HCT116 (cell line): ENCODE measurements at regions not wholly inside any gene's neighbourhood (a gene's known extent, or its start where the extent isn't known, plus 50 kb on each side); places are given as distances from the start of the nearest gene placed in this dataset.

Source experiments
- ATAC-seq: fragments of 200-7000 bp; cut with Tn5 transposase; 2 replicates; pipeline ENCODE4 v1.9.1; 2020; ENCODE audit warnings: mild to moderate bottlenecking, moderate library complexity
- BruUV-seq: library from RNA; stranded (reverse); fragments of 400-500 nt; replicated peaks from 2 replicates; lab custom pipeline; 2021; lab: Mats Ljungman, UMichigan
- CTCF ChIA-PET: fragments of 300-600 bp; sonication (Branson Sonifier 250); formaldehyde crosslinking; loops from one replicate; lab custom pipeline; 2021; ENCODE audit warnings: antibody characterized with exemption; lab: Charles Lee
- POLR2A ChIA-PET: fragments of 300-600, 350-600 bp; sonication (Branson Sonifier 250); formaldehyde crosslinking; loops from one replicate; lab custom pipeline; 2021; ENCODE audit warnings: antibody characterized with exemption; lab: Charles Lee
- RAD21 ChIA-PET, 2 experiments: fragments of 300-600 bp; sonication (Branson Sonifier 250); formaldehyde crosslinking; loops; one replicate each; lab custom pipeline; 2023; ENCODE audit warnings: low total read pairs in 2 of 2; ENCODE audit not compliant: uncharacterized antibody in 2 of 2, unreplicated experiment in 2 of 2, low non-redundant PET in 1 of 2; lab: Charles Lee
- DNase-seq: peaks from one replicate; pipeline ENCODE4 v3.0.0-alpha.2; 2010; ENCODE audit warnings: low read depth, low spot score
- H2AFZ ChIP-seq: fragments of 200-600 bp; shearing (Covaris generic), sonication (generic); 2 replicates; pipeline ENCODE4 v1.6.1; 2017; ENCODE audit warnings: low read depth, mixed run types, mixed read lengths, antibody characterized with exemption, low read length; ENCODE audit not compliant: poor library complexity, severe bottlenecking
- H3K27ac ChIP-seq: 2 replicates; pipeline ENCODE4 v1.5.1; 2012; ENCODE audit warnings: low read depth, low read length
- H3K27me3 ChIP-seq: fragments of 200-600 bp; sonication (generic); 2 replicates; pipeline ENCODE4 v1.6.1; 2016; ENCODE audit warnings: mixed run types, low read length, mixed read lengths; ENCODE audit not compliant: insufficient read depth
- H3K36me3 ChIP-seq, 2 experiments: fragments of 200-500 bp in 1 of 2; fragments of 200-600 bp in 1 of 2; sonication (Bioruptor generic) in 1 of 2; sonication (generic) in 1 of 2; 2 replicates each; pipeline versions ENCODE4 v1.5.1 to v1.6.1; 2014 to 2016; ENCODE audit warnings: low read length in 2 of 2, inconsistent platforms in 1 of 2, mixed read lengths in 1 of 2, mixed run types in 1 of 2; ENCODE audit not compliant: insufficient read depth in 2 of 2, control insufficient read depth in 1 of 2
- H3K4me1 ChIP-seq, 2 experiments: fragments of 200-600 bp in 1 of 2; sonication (generic) in 1 of 2; 2 replicates each; pipeline versions ENCODE4 v1.5.1 to v1.6.1; 2012 to 2017; ENCODE audit warnings: low read length in 2 of 2, inconsistent platforms in 1 of 2, mild to moderate bottlenecking in 1 of 2, mixed read lengths in 1 of 2, mixed run types in 1 of 2, moderate library complexity in 1 of 2; ENCODE audit not compliant: insufficient read depth in 2 of 2, control insufficient read depth in 1 of 2
- H3K4me2 ChIP-seq: fragments of 200-600 bp; sonication (generic); 2 replicates; pipeline ENCODE4 v1.6.1; 2017; ENCODE audit warnings: mixed run types, low read length, mixed read lengths
- H3K4me3 ChIP-seq, 2 experiments: fragments of 200-600 bp in 1 of 2; sonication (generic) in 1 of 2; replicated peaks in 1 of 2; 2 replicates each; pipeline ENCODE4 v1.5.1; 2011 to 2016; ENCODE audit warnings: low read length in 2 of 2, control low read depth in 1 of 2, low read depth in 1 of 2, mild to moderate bottlenecking in 1 of 2, mixed read lengths in 1 of 2, mixed run types in 1 of 2
- H3K79me2 ChIP-seq: fragments of 200-600 bp; sonication (generic); 2 replicates; pipeline ENCODE4 v1.6.1; 2017; ENCODE audit warnings: mild to moderate bottlenecking, mixed run types, low read length, moderate library complexity, mixed read lengths; ENCODE audit not compliant: insufficient read depth
- H3K9ac ChIP-seq: fragments of 200-600 bp; sonication (generic); 2 replicates; pipeline ENCODE4 v1.6.1; 2016; ENCODE audit warnings: low read length, mixed read lengths
- H3K9me2 ChIP-seq: fragments of 200-600 bp; sonication (generic), shearing (Covaris generic); 2 replicates; pipeline ENCODE4 v1.6.1; 2017; ENCODE audit warnings: mixed run types, mild to moderate bottlenecking, moderate library complexity; ENCODE audit not compliant: insufficient read depth
- H3K9me3 ChIP-seq, 2 experiments: fragments of 200-500 bp in 1 of 2; fragments of 200-600 bp in 1 of 2; sonication (Bioruptor generic) in 1 of 2; sonication (generic) in 1 of 2; 2 replicates each; pipeline ENCODE4 v1.6.1; 2014 to 2017; ENCODE audit warnings: low read length in 2 of 2, mixed read lengths in 2 of 2, inconsistent platforms in 1 of 2, low read depth in 1 of 2, mild to moderate bottlenecking in 1 of 2, mixed run types in 1 of 2, moderate library complexity in 1 of 2; ENCODE audit not compliant: control insufficient read depth in 1 of 2, insufficient read depth in 1 of 2
- H4K20me1 ChIP-seq: fragments of 200-600 bp; sonication (generic), shearing (Covaris generic); 2 replicates; pipeline ENCODE4 v1.6.1; 2017; ENCODE audit warnings: mixed run types, mild to moderate bottlenecking, moderate library complexity; ENCODE audit not compliant: insufficient read depth
- ATF3 ChIP-seq: IDR thresholded peaks from 2 replicates; pipeline ENCODE4 v1.6.1; 2012
- CEBPB ChIP-seq: IDR thresholded peaks from 2 replicates; pipeline ENCODE4 v1.6.1; 2012; ENCODE audit warnings: low read depth
- ELF1 ChIP-seq: IDR thresholded peaks from 2 replicates; pipeline ENCODE4 v1.6.1; 2012; ENCODE audit warnings: low read depth, borderline replicate concordance
- EZH2 ChIP-seq: fragments of 200-600 bp; sonication (generic); IDR thresholded peaks from 2 replicates; pipeline ENCODE4 v1.6.1; 2017; ENCODE audit warnings: antibody characterized with exemption, mixed run types
- EZH2phosphoT487 ChIP-seq: fragments of 200-600 bp; IDR thresholded peaks from 2 replicates; pipeline ENCODE4 v1.6.1; 2018; ENCODE audit warnings: antibody characterized with exemption, borderline replicate concordance
- FOSL1 ChIP-seq: IDR thresholded peaks from 2 replicates; pipeline ENCODE4 v1.6.1; 2012; ENCODE audit warnings: low read depth
- JUND ChIP-seq: IDR thresholded peaks from 2 replicates; pipeline ENCODE4 v1.6.1; 2012
- POLR2A ChIP-seq: IDR thresholded peaks from 2 replicates; pipeline ENCODE4 v1.7.0; 2011; ENCODE audit warnings: borderline replicate concordance; ENCODE audit not compliant: insufficient read depth, insufficient read length; ENCODE audit errors: extremely low read depth
- POLR2AphosphoS5 ChIP-seq: IDR thresholded peaks from 2 replicates; pipeline ENCODE4 v1.6.1; 2011; ENCODE audit warnings: mild to moderate bottlenecking, low read depth, low read length, moderate library complexity
- RAD21 ChIP-seq: IDR thresholded peaks from 2 replicates; pipeline ENCODE4 v1.6.1; 2012; ENCODE audit warnings: low read depth, mild to moderate bottlenecking
- REST ChIP-seq: IDR thresholded peaks from 2 replicates; pipeline ENCODE4 v1.6.1; 2012; ENCODE audit warnings: low read depth
- SIN3A ChIP-seq: IDR thresholded peaks from 2 replicates; pipeline ENCODE4 v1.6.1; 2012; ENCODE audit warnings: low read depth
- SP1 ChIP-seq: IDR thresholded peaks from 2 replicates; pipeline ENCODE4 v1.6.1; 2012; ENCODE audit warnings: low read depth
- SRF ChIP-seq: IDR thresholded peaks from 2 replicates; pipeline ENCODE4 v1.6.1; 2012; ENCODE audit warnings: low read depth
- TCF7L2 ChIP-seq: IDR thresholded peaks from 2 replicates; pipeline ENCODE4 v1.7.0; 2011; ENCODE audit warnings: borderline replicate concordance, inconsistent platforms; ENCODE audit not compliant: insufficient read depth, insufficient read length; ENCODE audit errors: extremely low read depth
- YY1 ChIP-seq: IDR thresholded peaks from 2 replicates; pipeline ENCODE4 v1.6.1; 2011; ENCODE audit warnings: low read length, low read depth, moderate library complexity, mild to moderate bottlenecking; ENCODE audit not compliant: insufficient replicate concordance; ENCODE audit errors: extremely low read depth
- ZFX ChIP-seq: fragments of 450-650 bp; IDR thresholded peaks from 2 replicates; pipeline ENCODE4 v1.6.1; 2017
- ZNF274 ChIP-seq: fragments of 200-500 bp; sonication (Bioruptor generic); IDR thresholded peaks from 2 replicates; pipeline ENCODE4 v1.6.1; 2014; ENCODE audit warnings: mild to moderate bottlenecking, low read depth, low read length, inconsistent platforms
- intact Hi-C: fragments of 100-400 bp; cut with micrococcal nuclease; formaldehyde crosslinking; loops from 2 replicates; pipeline ENCODE4 v1.10.0; 2022
- TF ChIP-seq, protein P1 (sequence below): IDR thresholded peaks from 2 replicates; pipeline ENCODE4 v1.6.1; 2011; ENCODE audit warnings: mild to moderate bottlenecking, low read length, moderate library complexity; ENCODE audit not compliant: insufficient replicate concordance; ENCODE audit errors: extremely low read depth
- TF ChIP-seq, protein P2 (sequence below), 3 experiments: fragments of 200-600 bp in 1 of 3; sonication (generic) in 1 of 3; IDR thresholded peaks in 2 of 3; conservative IDR thresholded peaks in 1 of 3; 2 replicates each; pipeline ENCODE4 v1.5.1; 2012 to 2017; ENCODE audit warnings: low read depth in 2 of 3, low read length in 2 of 3, antibody characterized with exemption in 1 of 3, borderline replicate concordance in 1 of 3, control low read depth in 1 of 3, mild to moderate bottlenecking in 1 of 3, mixed read lengths in 1 of 3, mixed run types in 1 of 3, moderate library complexity in 1 of 3; ENCODE audit not compliant: insufficient read depth in 1 of 3

DNA sequence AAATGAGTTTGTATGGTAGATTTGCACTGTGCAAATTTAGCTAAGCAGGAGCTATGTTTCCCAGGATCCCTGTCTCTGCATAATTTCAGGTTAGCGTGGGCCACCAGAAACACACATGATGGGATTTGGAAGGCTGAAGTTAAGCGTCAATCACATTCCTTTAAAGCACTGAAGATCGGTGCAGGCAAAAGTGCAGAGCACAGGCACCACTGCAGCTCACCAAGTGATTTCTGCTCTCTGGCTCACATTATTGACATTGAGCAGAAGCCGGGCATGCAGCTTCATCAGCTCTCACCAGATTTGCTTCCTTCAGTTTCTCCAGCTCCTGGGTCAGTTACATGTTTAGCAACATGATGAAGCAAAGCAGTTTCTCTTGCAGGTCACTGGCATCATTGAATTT is 256.4 kb upstream of the TGFBR2 start:
- no peak overlapping the region for H3K4me2 ChIP-seq
- DNase-seq (no peak), ATAC-seq (no peak)
- no peaks in the 10 kb centered on the region for H3K36me3 ChIP-seq
- TF ChIP-seq SIN3A, result no peak
- no peak for TF ChIP-seq EZH2phosphoT487
- TF ChIP-seq POLR2A, result no peak
- no peak for TF ChIP-seq SRF
- TF ChIP-seq ZNF274, result no peak
- TF ChIP-seq, protein P1, sequence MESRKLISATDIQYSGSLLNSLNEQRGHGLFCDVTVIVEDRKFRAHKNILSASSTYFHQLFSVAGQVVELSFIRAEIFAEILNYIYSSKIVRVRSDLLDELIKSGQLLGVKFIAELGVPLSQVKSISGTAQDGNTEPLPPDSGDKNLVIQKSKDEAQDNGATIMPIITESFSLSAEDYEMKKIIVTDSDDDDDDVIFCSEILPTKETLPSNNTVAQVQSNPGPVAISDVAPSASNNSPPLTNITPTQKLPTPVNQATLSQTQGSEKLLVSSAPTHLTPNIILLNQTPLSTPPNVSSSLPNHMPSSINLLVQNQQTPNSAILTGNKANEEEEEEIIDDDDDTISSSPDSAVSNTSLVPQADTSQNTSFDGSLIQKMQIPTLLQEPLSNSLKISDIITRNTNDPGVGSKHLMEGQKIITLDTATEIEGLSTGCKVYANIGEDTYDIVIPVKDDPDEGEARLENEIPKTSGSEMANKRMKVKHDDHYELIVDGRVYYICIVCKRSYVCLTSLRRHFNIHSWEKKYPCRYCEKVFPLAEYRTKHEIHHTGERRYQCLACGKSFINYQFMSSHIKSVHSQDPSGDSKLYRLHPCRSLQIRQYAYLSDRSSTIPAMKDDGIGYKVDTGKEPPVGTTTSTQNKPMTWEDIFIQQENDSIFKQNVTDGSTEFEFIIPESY, result no peak
- TF ChIP-seq CEBPB, result no peak
- TF ChIP-seq ATF3, result no peak
- no peak for TF ChIP-seq POLR2AphosphoS5
- TF ChIP-seq FOSL1, result no peak
- no peak for TF ChIP-seq EZH2
- no peak for TF ChIP-seq TCF7L2
- TF ChIP-seq, protein P2, sequence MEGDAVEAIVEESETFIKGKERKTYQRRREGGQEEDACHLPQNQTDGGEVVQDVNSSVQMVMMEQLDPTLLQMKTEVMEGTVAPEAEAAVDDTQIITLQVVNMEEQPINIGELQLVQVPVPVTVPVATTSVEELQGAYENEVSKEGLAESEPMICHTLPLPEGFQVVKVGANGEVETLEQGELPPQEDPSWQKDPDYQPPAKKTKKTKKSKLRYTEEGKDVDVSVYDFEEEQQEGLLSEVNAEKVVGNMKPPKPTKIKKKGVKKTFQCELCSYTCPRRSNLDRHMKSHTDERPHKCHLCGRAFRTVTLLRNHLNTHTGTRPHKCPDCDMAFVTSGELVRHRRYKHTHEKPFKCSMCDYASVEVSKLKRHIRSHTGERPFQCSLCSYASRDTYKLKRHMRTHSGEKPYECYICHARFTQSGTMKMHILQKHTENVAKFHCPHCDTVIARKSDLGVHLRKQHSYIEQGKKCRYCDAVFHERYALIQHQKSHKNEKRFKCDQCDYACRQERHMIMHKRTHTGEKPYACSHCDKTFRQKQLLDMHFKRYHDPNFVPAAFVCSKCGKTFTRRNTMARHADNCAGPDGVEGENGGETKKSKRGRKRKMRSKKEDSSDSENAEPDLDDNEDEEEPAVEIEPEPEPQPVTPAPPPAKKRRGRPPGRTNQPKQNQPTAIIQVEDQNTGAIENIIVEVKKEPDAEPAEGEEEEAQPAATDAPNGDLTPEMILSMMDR (IDR thresholded peaks at IDR 0.05 in 2 of 3, conservative IDR thresholded peaks at IDR 0.05 in 1 of 3; ENCODE audit: borderline replicate concordance in 1 of 3, insufficient read depth in 1 of 3, low read depth in 2 of 3, low read length in 2 of 3), result no peak
- TF ChIP-seq REST, result no peak
- no peak for TF ChIP-seq ELF1
- TF ChIP-seq YY1, result no peak
- TF ChIP-seq RAD21, result no peak
- no peak for TF ChIP-seq SP1
- TF ChIP-seq ZFX, result no peak
- no peak for TF ChIP-seq JUND
- intact Hi-C loops, result no loop called here
- H3K4me3 ChIP-seq, result no peak overlapping the region
- H3K27me3 ChIP-seq, result no peaks in the 10 kb centered on the region
- H3K9me2 ChIP-seq, result no peaks in the 10 kb centered on the region
- H3K27ac ChIP-seq, result no peak overlapping the region
- no peak overlapping the region for H3K9ac ChIP-seq
- peaks cover 2 to 22% of the 10 kb centered on the region in 2 experiments; a peak in 1 of 4 replicates for H3K4me1 ChIP-seq
- H3K9me3 ChIP-seq, result no peaks in the 10 kb centered on the region
- BruUV-seq, result no TSS peak
- ChIA-PET POLR2A (no interaction called here), CTCF (no interaction called here), RAD21 (no interaction called here)
- no peaks in the 10 kb centered on the region for H4K20me1 ChIP-seq
- no peaks in the 10 kb centered on the region for H3K79me2 ChIP-seq
- H2AFZ ChIP-seq, result no peak overlapping the region
